SK-N-SH treated with all-trans-retinoic acid at 6 μM for 48 hours (cell line): ENCODE measurements at regions not wholly inside any gene's neighbourhood (a gene's known extent, or its start where the extent isn't known, plus 50 kb on each side); places are given as distances from the start of the nearest gene placed in this dataset.

ENCODE experiments used
- ARNTL ChIP-seq: fragments of 450-650 bp; formaldehyde crosslinking; IDR thresholded peaks from 2 replicates; pipeline ENCODE4 v1.5.0; 2020; ENCODE audit warnings: low read depth, mild to moderate bottlenecking, moderate library complexity, borderline replicate concordance
- CREB5 ChIP-seq: fragments of 250-450 bp; sonication (Bioruptor Pico); IDR thresholded peaks from 2 replicates; pipeline ENCODE4 v1.5.1; 2020; ENCODE audit warnings: low read depth, mild to moderate bottlenecking, moderate library complexity
- CSDC2 ChIP-seq: fragments of 250-450 bp; sonication (Bioruptor Pico); IDR thresholded peaks from 2 replicates; pipeline ENCODE4 v1.5.0; 2020; ENCODE audit warnings: mild to moderate bottlenecking, moderate library complexity
- CSRNP3 ChIP-seq: fragments of 250-450 bp; sonication (Bioruptor Pico); IDR thresholded peaks from 2 replicates; pipeline ENCODE4 v1.5.1; 2021; ENCODE audit warnings: mild to moderate bottlenecking, moderate library complexity
- ESRRG ChIP-seq: fragments of 250-450 bp; sonication (Bioruptor Pico); IDR thresholded peaks from 2 replicates; pipeline ENCODE4 v1.6.1; 2021; ENCODE audit warnings: mild to moderate bottlenecking
- GLIS3 ChIP-seq: fragments of 250-450 bp; sonication (Bioruptor Pico); IDR thresholded peaks from 2 replicates; pipeline ENCODE4 v1.5.0; 2020; ENCODE audit warnings: mild to moderate bottlenecking, moderate library complexity
- PATZ1 ChIP-seq: fragments of 250-450 bp; sonication (Bioruptor Pico); IDR thresholded peaks from 2 replicates; pipeline ENCODE4 v1.8.0; 2020; ENCODE audit warnings: mild to moderate bottlenecking, moderate library complexity, borderline replicate concordance
- POU6F1 ChIP-seq: fragments of 250-450 bp; sonication (Bioruptor Pico); IDR thresholded peaks from 2 replicates; pipeline ENCODE4 v1.8.0; 2021; ENCODE audit warnings: low read depth, mild to moderate bottlenecking, moderate library complexity, borderline replicate concordance
- PPARA ChIP-seq: fragments of 250-450 bp; sonication (Bioruptor Pico); IDR thresholded peaks from 2 replicates; pipeline ENCODE4 v1.5.0; 2020; ENCODE audit warnings: mild to moderate bottlenecking, borderline replicate concordance
- RARB ChIP-seq: fragments of 250-450 bp; sonication (Bioruptor Pico); IDR thresholded peaks from 2 replicates; pipeline ENCODE4 v1.8.0; 2021; ENCODE audit warnings: mild to moderate bottlenecking, moderate library complexity
- TOX ChIP-seq: fragments of 250-450 bp; sonication (Bioruptor Pico); IDR thresholded peaks from 2 replicates; pipeline ENCODE4 v1.8.0; 2021; ENCODE audit warnings: mild to moderate bottlenecking, moderate library complexity, borderline replicate concordance
- ZNF70 ChIP-seq: fragments of 450-650 bp; formaldehyde crosslinking; IDR thresholded peaks from 2 replicates; pipeline ENCODE4 v1.5.0; 2020; ENCODE audit warnings: mild to moderate bottlenecking, moderate library complexity
- ZNF8 ChIP-seq: fragments of 450-650 bp; formaldehyde crosslinking; IDR thresholded peaks from 2 replicates; pipeline ENCODE4 v1.5.0; 2020; ENCODE audit warnings: mild to moderate bottlenecking, moderate library complexity

GRCh38 chr16:65933703-65934102, 432.8 kb upstream of the CDH5 start:
- TF ChIP-seq CREB5 (CRISPR knock-in tag) (no peak), CSDC2 (CRISPR knock-in tag) (no peak), PPARA (no peak), ESRRG (no peak), PATZ1 (CRISPR knock-in tag) (no peak), RARB (CRISPR knock-in tag) (no peak), ARNTL (CRISPR knock-in tag) (no peak), ZNF70 (CRISPR knock-in tag) (no peak), ZNF8 (CRISPR knock-in tag) (no peak), POU6F1 (CRISPR knock-in tag) (no peak), TOX (CRISPR knock-in tag) (no peak), GLIS3 (CRISPR knock-in tag) (no peak), CSRNP3 (CRISPR knock-in tag) (no peak)
